HCT116 (cell line): ENCODE measurements at regions not wholly inside any gene's neighbourhood (a gene's known extent, or its start where the extent isn't known, plus 50 kb on each side); places are given as distances from the start of the nearest gene placed in this dataset.

Experiments
- ATAC-seq: fragments of 200-7000 bp; cut with Tn5 transposase; 2 replicates; pipeline ENCODE4 v1.9.1; 2020; ENCODE audit warnings: mild to moderate bottlenecking, moderate library complexity
- BruUV-seq: library from RNA; stranded (reverse); fragments of 400-500 nt; replicated peaks from 2 replicates; lab custom pipeline; 2021; lab: Mats Ljungman, UMichigan
- CTCF ChIA-PET: fragments of 300-600 bp; sonication (Branson Sonifier 250); formaldehyde crosslinking; loops from one replicate; lab custom pipeline; 2021; ENCODE audit warnings: antibody characterized with exemption; lab: Charles Lee
- POLR2A ChIA-PET: fragments of 300-600, 350-600 bp; sonication (Branson Sonifier 250); formaldehyde crosslinking; loops from one replicate; lab custom pipeline; 2021; ENCODE audit warnings: antibody characterized with exemption; lab: Charles Lee
- RAD21 ChIA-PET, 2 experiments: fragments of 300-600 bp; sonication (Branson Sonifier 250); formaldehyde crosslinking; loops; one replicate each; lab custom pipeline; 2023; ENCODE audit warnings: low total read pairs in 2 of 2; ENCODE audit not compliant: uncharacterized antibody in 2 of 2, unreplicated experiment in 2 of 2, low non-redundant PET in 1 of 2; lab: Charles Lee
- DNase-seq: peaks from one replicate; pipeline ENCODE4 v3.0.0-alpha.2; 2010; ENCODE audit warnings: low read depth, low spot score
- H2AFZ ChIP-seq: fragments of 200-600 bp; shearing (Covaris generic), sonication (generic); 2 replicates; pipeline ENCODE4 v1.6.1; 2017; ENCODE audit warnings: low read depth, mixed run types, mixed read lengths, antibody characterized with exemption, low read length; ENCODE audit not compliant: poor library complexity, severe bottlenecking
- H3K27ac ChIP-seq: 2 replicates; pipeline ENCODE4 v1.5.1; 2012; ENCODE audit warnings: low read depth, low read length
- H3K27me3 ChIP-seq: fragments of 200-600 bp; sonication (generic); 2 replicates; pipeline ENCODE4 v1.6.1; 2016; ENCODE audit warnings: mixed run types, low read length, mixed read lengths; ENCODE audit not compliant: insufficient read depth
- H3K36me3 ChIP-seq, 2 experiments: fragments of 200-500 bp in 1 of 2; fragments of 200-600 bp in 1 of 2; sonication (Bioruptor generic) in 1 of 2; sonication (generic) in 1 of 2; 2 replicates each; pipeline versions ENCODE4 v1.5.1 to v1.6.1; 2014 to 2016; ENCODE audit warnings: low read length in 2 of 2, inconsistent platforms in 1 of 2, mixed read lengths in 1 of 2, mixed run types in 1 of 2; ENCODE audit not compliant: insufficient read depth in 2 of 2, control insufficient read depth in 1 of 2
- H3K4me1 ChIP-seq, 2 experiments: fragments of 200-600 bp in 1 of 2; sonication (generic) in 1 of 2; 2 replicates each; pipeline versions ENCODE4 v1.5.1 to v1.6.1; 2012 to 2017; ENCODE audit warnings: low read length in 2 of 2, inconsistent platforms in 1 of 2, mild to moderate bottlenecking in 1 of 2, mixed read lengths in 1 of 2, mixed run types in 1 of 2, moderate library complexity in 1 of 2; ENCODE audit not compliant: insufficient read depth in 2 of 2, control insufficient read depth in 1 of 2
- H3K4me2 ChIP-seq: fragments of 200-600 bp; sonication (generic); 2 replicates; pipeline ENCODE4 v1.6.1; 2017; ENCODE audit warnings: mixed run types, low read length, mixed read lengths
- H3K4me3 ChIP-seq, 2 experiments: fragments of 200-600 bp in 1 of 2; sonication (generic) in 1 of 2; replicated peaks in 1 of 2; 2 replicates each; pipeline ENCODE4 v1.5.1; 2011 to 2016; ENCODE audit warnings: low read length in 2 of 2, control low read depth in 1 of 2, low read depth in 1 of 2, mild to moderate bottlenecking in 1 of 2, mixed read lengths in 1 of 2, mixed run types in 1 of 2
- H3K79me2 ChIP-seq: fragments of 200-600 bp; sonication (generic); 2 replicates; pipeline ENCODE4 v1.6.1; 2017; ENCODE audit warnings: mild to moderate bottlenecking, mixed run types, low read length, moderate library complexity, mixed read lengths; ENCODE audit not compliant: insufficient read depth
- H3K9ac ChIP-seq: fragments of 200-600 bp; sonication (generic); 2 replicates; pipeline ENCODE4 v1.6.1; 2016; ENCODE audit warnings: low read length, mixed read lengths
- H3K9me2 ChIP-seq: fragments of 200-600 bp; sonication (generic), shearing (Covaris generic); 2 replicates; pipeline ENCODE4 v1.6.1; 2017; ENCODE audit warnings: mixed run types, mild to moderate bottlenecking, moderate library complexity; ENCODE audit not compliant: insufficient read depth
- H3K9me3 ChIP-seq, 2 experiments: fragments of 200-500 bp in 1 of 2; fragments of 200-600 bp in 1 of 2; sonication (Bioruptor generic) in 1 of 2; sonication (generic) in 1 of 2; 2 replicates each; pipeline ENCODE4 v1.6.1; 2014 to 2017; ENCODE audit warnings: low read length in 2 of 2, mixed read lengths in 2 of 2, inconsistent platforms in 1 of 2, low read depth in 1 of 2, mild to moderate bottlenecking in 1 of 2, mixed run types in 1 of 2, moderate library complexity in 1 of 2; ENCODE audit not compliant: control insufficient read depth in 1 of 2, insufficient read depth in 1 of 2
- H4K20me1 ChIP-seq: fragments of 200-600 bp; sonication (generic), shearing (Covaris generic); 2 replicates; pipeline ENCODE4 v1.6.1; 2017; ENCODE audit warnings: mixed run types, mild to moderate bottlenecking, moderate library complexity; ENCODE audit not compliant: insufficient read depth
- EGR1 ChIP-seq: IDR thresholded peaks from 2 replicates; pipeline ENCODE4 v1.6.1; 2012; ENCODE audit warnings: low read depth
- ELF1 ChIP-seq: IDR thresholded peaks from 2 replicates; pipeline ENCODE4 v1.6.1; 2012; ENCODE audit warnings: low read depth, borderline replicate concordance
- EZH2phosphoT487 ChIP-seq: fragments of 200-600 bp; IDR thresholded peaks from 2 replicates; pipeline ENCODE4 v1.6.1; 2018; ENCODE audit warnings: antibody characterized with exemption, borderline replicate concordance
- FOSL1 ChIP-seq: IDR thresholded peaks from 2 replicates; pipeline ENCODE4 v1.6.1; 2012; ENCODE audit warnings: low read depth
- JUND ChIP-seq: IDR thresholded peaks from 2 replicates; pipeline ENCODE4 v1.6.1; 2012
- POLR2AphosphoS5 ChIP-seq: IDR thresholded peaks from 2 replicates; pipeline ENCODE4 v1.6.1; 2011; ENCODE audit warnings: mild to moderate bottlenecking, low read depth, low read length, moderate library complexity
- YY1 ChIP-seq: IDR thresholded peaks from 2 replicates; pipeline ENCODE4 v1.6.1; 2011; ENCODE audit warnings: low read length, low read depth, moderate library complexity, mild to moderate bottlenecking; ENCODE audit not compliant: insufficient replicate concordance; ENCODE audit errors: extremely low read depth
- ZFX ChIP-seq: fragments of 450-650 bp; IDR thresholded peaks from 2 replicates; pipeline ENCODE4 v1.6.1; 2017
- ZNF274 ChIP-seq: fragments of 200-500 bp; sonication (Bioruptor generic); IDR thresholded peaks from 2 replicates; pipeline ENCODE4 v1.6.1; 2014; ENCODE audit warnings: mild to moderate bottlenecking, low read depth, low read length, inconsistent platforms
- intact Hi-C: fragments of 100-400 bp; cut with micrococcal nuclease; formaldehyde crosslinking; loops from 2 replicates; pipeline ENCODE4 v1.10.0; 2022
- TF ChIP-seq, protein P1 (sequence below): IDR thresholded peaks from 2 replicates; pipeline ENCODE4 v1.6.1; 2012

DNA sequence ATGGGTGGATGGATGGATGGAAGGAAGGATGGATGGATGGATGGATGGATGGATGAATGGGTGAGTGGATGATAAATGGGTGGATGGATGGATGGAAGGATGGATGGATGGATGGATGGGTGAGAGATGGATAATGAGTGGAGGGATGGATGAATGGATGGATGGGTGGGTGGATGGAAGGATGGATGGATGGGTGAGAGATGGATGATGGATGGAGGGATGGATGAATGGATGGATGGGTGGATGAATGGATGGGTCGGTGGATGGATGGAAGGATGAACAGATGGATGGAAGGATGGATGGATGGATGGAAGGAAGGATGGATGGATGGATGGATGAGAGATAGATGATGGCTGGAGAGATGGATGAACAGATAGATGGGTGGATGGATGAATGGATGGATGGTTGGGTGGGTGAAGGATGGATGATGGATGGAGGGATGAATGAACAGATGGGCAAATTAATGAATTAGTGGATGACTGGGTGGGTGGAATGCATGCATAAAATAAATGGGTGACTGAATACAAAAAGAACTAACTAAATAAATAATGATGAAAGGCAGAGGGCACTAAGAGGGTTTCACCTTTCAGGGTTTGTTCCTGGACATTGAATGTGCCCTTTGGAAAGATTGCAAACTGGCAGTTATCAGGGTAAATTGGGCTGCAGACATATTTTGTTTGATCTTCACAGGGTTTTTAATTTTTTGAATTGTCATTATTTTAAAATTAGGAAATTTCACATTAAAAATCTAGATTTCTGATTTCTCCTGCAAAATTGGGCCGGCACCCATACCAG lies 50.9 kb upstream of the PTPN1 start:
- intact Hi-C loops = no loop called here
- H3K4me2 ChIP-seq = no peak overlapping the region
- no TSS peak for BruUV-seq
- H3K9me2 ChIP-seq = no peaks in the 10 kb centered on the region
- peaks cover 4 to 16% of the 10 kb centered on the region in 2 experiments; a peak in 3 of 4 replicates for H3K4me1 ChIP-seq
- no peaks in the 10 kb centered on the region for H4K20me1 ChIP-seq
- H3K9ac ChIP-seq = no peak overlapping the region
- ChIA-PET RAD21 (no interaction called here), CTCF (no interaction called here), POLR2A (no interaction called here)
- no peak for DNase-seq
- no peak for ATAC-seq
- H3K27me3 ChIP-seq = no peaks in the 10 kb centered on the region
- no peaks in the 10 kb centered on the region for H3K79me2 ChIP-seq
- no peak overlapping the region for H3K4me3 ChIP-seq
- H2AFZ ChIP-seq = no peak overlapping the region
- H3K36me3 ChIP-seq = no peaks in the 10 kb centered on the region
- TF ChIP-seq FOSL1 = no peak
- TF ChIP-seq, protein P1, sequence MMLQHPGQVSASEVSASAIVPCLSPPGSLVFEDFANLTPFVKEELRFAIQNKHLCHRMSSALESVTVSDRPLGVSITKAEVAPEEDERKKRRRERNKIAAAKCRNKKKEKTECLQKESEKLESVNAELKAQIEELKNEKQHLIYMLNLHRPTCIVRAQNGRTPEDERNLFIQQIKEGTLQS = no peak
- TF ChIP-seq EGR1 = no peak
- TF ChIP-seq ELF1 = no peak
- no peak for TF ChIP-seq ZNF274
- no peak for TF ChIP-seq ZFX
- TF ChIP-seq JUND = no peak
- TF ChIP-seq YY1 = no peak
- TF ChIP-seq POLR2AphosphoS5 = no peak
- no peak for TF ChIP-seq EZH2phosphoT487
- no peaks in the 10 kb centered on the region for H3K9me3 ChIP-seq
- H3K27ac ChIP-seq = no peak overlapping the region
